ENCODE measurements at regions not wholly inside any gene's neighbourhood (a gene's known extent, or its start where the extent isn't known, plus 50 kb on each side); places are given as distances from the start of the nearest gene placed in this dataset.

DNA sequence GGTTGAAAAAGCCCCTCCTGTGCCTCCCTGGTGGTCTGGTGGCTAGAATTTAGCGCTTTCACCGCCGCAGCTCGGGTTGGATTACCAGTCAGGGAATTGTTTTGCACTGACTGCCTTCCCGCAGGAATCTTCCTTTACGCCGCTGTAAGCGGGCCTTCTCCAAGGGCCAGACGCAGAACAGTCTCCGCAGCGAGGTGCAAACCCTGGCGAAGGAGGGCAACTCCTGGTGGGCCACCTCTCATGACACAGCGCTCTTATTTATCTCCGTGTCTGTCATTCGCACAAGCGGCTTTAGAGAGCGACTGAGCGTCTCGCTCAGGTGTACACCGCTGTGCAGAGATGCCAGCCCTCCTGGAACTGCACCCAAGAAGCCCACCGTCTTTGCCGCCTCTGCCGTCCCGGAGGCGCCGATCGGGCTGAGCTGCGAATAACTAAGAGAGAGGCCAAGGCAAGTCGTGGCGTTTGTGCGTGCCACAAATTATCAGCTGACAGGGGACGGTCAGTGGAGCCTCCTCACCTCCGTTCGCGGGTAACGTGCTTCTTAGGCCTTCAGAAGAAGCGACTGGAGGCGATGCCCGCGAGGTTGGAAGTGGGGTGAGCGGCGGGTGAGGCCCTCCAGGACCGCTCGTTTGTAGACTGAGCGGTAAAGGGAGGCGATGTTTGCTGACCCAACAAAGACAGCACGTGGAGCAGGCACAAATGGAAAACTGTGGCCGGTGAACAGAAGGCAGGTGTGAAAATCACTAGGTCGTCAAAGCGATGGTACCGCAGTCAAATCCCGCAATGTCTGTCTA is 93.5 kb downstream of the PRKAB2 start:
- no peak overlapping the region for H3K27ac ChIP-seq
- TF ChIP-seq, protein P1, sequence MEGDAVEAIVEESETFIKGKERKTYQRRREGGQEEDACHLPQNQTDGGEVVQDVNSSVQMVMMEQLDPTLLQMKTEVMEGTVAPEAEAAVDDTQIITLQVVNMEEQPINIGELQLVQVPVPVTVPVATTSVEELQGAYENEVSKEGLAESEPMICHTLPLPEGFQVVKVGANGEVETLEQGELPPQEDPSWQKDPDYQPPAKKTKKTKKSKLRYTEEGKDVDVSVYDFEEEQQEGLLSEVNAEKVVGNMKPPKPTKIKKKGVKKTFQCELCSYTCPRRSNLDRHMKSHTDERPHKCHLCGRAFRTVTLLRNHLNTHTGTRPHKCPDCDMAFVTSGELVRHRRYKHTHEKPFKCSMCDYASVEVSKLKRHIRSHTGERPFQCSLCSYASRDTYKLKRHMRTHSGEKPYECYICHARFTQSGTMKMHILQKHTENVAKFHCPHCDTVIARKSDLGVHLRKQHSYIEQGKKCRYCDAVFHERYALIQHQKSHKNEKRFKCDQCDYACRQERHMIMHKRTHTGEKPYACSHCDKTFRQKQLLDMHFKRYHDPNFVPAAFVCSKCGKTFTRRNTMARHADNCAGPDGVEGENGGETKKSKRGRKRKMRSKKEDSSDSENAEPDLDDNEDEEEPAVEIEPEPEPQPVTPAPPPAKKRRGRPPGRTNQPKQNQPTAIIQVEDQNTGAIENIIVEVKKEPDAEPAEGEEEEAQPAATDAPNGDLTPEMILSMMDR (conservative IDR thresholded peaks at IDR 0.05; ENCODE audit: low read depth): no peak
- no peak for DNase-seq (ENCODE audit: low spot score)
- CTCF ChIA-PET: no interaction called here
- POLR2A ChIA-PET (ENCODE audit: low non-redundant PET): no interaction called here

DNA sequence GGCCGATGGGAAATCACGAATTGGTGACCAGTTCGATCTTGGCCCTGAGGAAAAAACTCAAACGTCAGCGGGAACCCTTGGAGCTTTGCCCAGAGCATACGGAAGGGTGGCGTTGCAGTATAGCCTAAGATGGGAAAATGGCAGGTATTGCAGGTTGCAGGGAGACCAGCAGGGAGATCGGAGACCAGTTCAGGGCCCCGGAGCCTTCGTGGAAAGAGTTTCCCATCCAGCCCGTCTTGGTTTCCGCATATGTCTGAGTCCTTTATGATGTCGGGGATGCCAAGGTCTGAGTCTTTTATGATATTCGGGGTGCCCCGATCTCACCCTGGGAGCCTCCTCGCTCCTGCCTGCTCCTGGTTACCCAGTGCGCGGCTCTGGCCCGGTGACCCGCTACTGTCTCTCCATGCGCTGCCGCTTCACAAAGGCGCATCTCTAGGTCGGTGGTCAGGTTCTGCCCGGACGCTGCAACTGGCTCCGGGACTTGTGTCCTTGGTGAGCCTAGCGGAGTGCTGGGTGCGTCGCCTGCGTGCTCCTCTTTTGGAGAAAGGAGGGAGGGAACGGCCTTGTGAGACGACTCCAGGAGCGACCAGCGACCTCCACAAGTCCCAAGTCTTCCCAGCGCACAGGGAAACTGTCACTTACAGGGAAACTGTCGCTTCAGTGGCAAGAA is 94.2 kb downstream of the PRKAB2 start:
- no peak for DNase-seq (ENCODE audit: low spot score)
- CTCF ChIA-PET: no interaction called here
- TF ChIP-seq, protein P1 (conservative IDR thresholded peaks at IDR 0.05; ENCODE audit: low read depth): no peak
- no peak overlapping the region for H3K27ac ChIP-seq
- POLR2A ChIA-PET (ENCODE audit: low non-redundant PET): no interaction called here

DNA sequence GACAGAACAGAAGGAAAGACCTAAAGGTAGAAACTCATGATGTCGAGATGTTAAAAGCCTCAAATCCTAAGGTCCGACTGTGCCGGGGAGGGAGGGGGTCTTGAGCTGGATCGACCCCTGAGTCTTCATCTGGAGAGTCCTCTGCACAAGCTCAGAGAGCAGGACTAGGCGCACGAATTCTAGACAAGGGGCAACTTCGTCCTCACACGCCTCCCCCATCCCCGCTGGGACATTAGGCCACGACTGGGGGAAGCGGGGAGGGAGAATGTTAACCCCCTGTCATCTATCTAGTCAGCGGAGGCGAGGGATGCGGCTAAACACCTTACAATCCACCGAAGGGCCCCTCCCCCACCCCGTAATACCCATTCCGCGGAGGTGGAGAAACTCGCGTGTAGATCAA is 94.7 kb downstream of the PRKAB2 start:
- no peak for DNase-seq (ENCODE audit: low spot score)
- ChIA-PET POLR2A (ENCODE audit: low non-redundant PET) (no interaction called here), CTCF (no interaction called here)
- no peak overlapping the region for H3K27ac ChIP-seq
- TF ChIP-seq, protein P1 (conservative IDR thresholded peaks at IDR 0.05; ENCODE audit: low read depth): no peak

DNA sequence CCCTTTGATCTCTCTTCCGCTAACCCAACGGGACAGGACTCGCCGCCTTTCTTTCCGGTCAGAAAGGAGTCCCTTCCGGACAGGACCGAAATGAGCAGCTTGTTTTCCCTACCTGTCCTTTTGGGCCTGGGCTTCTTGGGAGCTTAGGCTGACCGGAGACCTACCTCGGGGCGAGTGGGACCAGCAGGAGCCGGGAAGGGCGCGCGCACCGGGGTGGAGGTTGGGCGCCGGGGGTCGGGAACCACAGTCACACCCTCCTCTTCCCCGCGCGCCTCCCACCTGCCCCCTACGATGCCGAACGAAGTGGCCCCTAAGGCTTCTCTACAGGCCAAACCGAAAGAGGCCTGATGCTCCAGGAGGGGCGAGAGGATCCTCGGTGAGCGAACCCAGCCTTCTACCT is 95.2 kb downstream of the PRKAB2 start:
- ChIA-PET CTCF (no interaction called here), POLR2A (ENCODE audit: low non-redundant PET) (no interaction called here)
- no peak for DNase-seq (ENCODE audit: low spot score)
- TF ChIP-seq, protein P1 (conservative IDR thresholded peaks at IDR 0.05; ENCODE audit: low read depth): no peak
- H3K27ac ChIP-seq: no peak overlapping the region

DNA sequence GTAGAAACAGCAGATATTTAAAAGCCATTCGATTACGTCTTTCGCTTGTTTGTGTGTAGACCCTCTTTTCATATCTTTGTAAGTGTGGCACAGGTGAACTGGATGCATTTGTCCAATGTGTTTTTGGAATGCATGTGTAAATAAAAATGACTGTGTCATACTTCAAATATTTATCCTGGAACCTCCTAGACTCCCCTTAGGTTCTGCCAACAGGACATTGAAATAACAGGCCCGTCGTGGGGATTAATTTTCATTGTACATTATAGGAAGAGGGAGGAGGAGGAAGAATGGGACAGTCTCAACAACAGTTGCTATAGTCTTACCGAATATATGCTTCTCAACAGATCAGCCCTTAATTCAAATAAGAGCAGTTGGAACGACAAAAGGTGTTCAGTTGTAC is 95.8 kb downstream of the PRKAB2 start:
- DNase-seq (ENCODE audit: low spot score): no peak
- no peak overlapping the region for H3K27ac ChIP-seq
- ChIA-PET POLR2A (ENCODE audit: low non-redundant PET) (no interaction called here), CTCF (no interaction called here)
- TF ChIP-seq, protein P1 (conservative IDR thresholded peaks at IDR 0.05; ENCODE audit: low read depth): no peak

DNA sequence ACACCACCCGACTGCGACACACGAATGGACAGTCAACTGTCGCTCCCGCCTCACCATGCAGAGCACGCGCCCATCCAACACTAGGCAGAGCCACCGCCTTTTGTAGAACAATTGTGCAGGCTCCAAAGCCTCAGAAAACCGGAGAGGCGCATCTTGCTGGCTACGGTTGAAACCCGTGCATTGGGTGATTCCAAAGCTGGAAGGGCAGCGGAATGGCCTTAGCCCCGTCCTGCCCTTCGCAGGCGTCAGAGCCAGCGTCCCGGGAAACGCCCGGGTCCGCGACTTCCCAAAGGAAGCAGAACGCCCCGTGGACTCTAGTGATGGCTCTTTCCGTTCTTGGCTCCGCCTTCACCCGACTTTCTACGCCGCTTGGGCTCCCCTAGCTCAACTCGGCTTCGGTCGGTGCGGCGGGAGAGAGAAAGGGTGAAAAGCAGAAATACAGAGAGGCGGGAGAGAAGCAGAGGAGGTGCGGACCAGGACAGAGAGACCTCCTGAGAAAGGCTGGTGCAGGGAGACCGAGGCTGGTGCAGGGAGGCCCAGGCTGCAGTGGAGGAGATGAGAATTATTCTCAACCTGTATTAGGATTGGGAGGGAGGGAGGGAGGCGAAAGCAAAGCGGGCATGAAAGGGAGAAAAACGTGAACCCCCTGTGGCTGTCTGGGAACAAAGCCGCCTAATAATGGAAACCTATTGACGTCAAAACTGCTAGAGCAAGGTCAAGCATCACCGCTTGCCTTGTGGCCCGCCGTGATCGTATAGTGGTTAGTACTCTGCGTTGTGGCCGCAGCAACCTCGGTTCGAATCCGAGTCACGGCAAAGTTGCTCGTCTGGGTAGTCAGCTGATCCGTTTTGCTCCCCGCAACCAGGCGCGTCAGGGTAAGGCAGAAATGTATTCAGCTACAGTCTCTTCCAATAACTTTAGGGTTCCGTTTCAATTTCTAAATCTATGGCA is 99.5 kb downstream of the PRKAB2 start:
- ChIA-PET CTCF (no interaction called here), POLR2A (ENCODE audit: low non-redundant PET) (no interaction called here)
- TF ChIP-seq, protein P1 (conservative IDR thresholded peaks at IDR 0.05; ENCODE audit: low read depth): no peak
- DNase-seq (ENCODE audit: low spot score): no peak
- no peak overlapping the region for H3K27ac ChIP-seq

Measured in RWPE1 (cell line).